Neural cell (in vitro differentiated cells): ENCODE measurements at regions not wholly inside any gene's neighbourhood (a gene's known extent, or its start where the extent isn't known, plus 50 kb on each side); places are given as distances from the start of the nearest gene placed in this dataset.
"Not testable (repeated sequence)": the region's sequence is repeated elsewhere in the genome, so short reads cannot be mapped to it uniquely, and the experiment has no call there.

Experiments
- H2AFZ ChIP-seq: fragments of 200-600, 300-800 bp; sonication (generic), shearing (Covaris generic); 2 replicates; pipeline ENCODE4 v1.6.0; 2014; ENCODE audit warnings: low read depth, mild to moderate bottlenecking, antibody characterized with exemption, low read length, moderate library complexity
- H3F3A ChIP-seq: fragments of 200-600 bp; shearing (Covaris generic); 2 replicates; pipeline ENCODE4 v1.6.1; 2016; ENCODE audit warnings: mild to moderate bottlenecking, moderate library complexity, mixed read lengths, antibody characterized with exemption, low read length; ENCODE audit not compliant: insufficient read depth, poor library complexity, severe bottlenecking
- H3K27ac ChIP-seq: fragments of 200-600, 300-800 bp; sonication (generic), shearing (Covaris generic); 2 replicates; pipeline ENCODE4 v1.5.1; 2014; ENCODE audit warnings: mild to moderate bottlenecking, low read length, moderate library complexity
- H3K27me3 ChIP-seq: fragments of 300-800, 200-600 bp; sonication (generic), shearing (Covaris generic); 2 replicates; pipeline ENCODE4 v1.6.0; 2014; ENCODE audit warnings: mild to moderate bottlenecking, low read depth, low read length, moderate library complexity; ENCODE audit not compliant: insufficient read depth
- H3K36me3 ChIP-seq: fragments of 300-800, 200-600 bp; sonication (generic), shearing (Covaris generic); 2 replicates; pipeline ENCODE4 v1.5.1; 2014; ENCODE audit warnings: mild to moderate bottlenecking, antibody characterized with exemption, low read length, moderate library complexity; ENCODE audit not compliant: insufficient read depth
- H3K4me2 ChIP-seq: fragments of 300-800, 200-600 bp; sonication (generic), shearing (Covaris generic); 2 replicates; pipeline ENCODE4 v1.6.0; 2014; ENCODE audit warnings: mild to moderate bottlenecking, low read length
- H3K4me3 ChIP-seq: fragments of 300-800, 200-600 bp; sonication (generic), shearing (Covaris generic); 2 replicates; pipeline ENCODE4 v1.5.1; 2014; ENCODE audit warnings: mild to moderate bottlenecking, low read length, moderate library complexity
- H3K79me2 ChIP-seq: fragments of 200-600 bp; shearing (Covaris generic); replicated peaks from 2 replicates; pipeline ENCODE4 v1.6.0; 2014; ENCODE audit warnings: mild to moderate bottlenecking, low read length, moderate library complexity; ENCODE audit not compliant: insufficient read depth
- H3K9ac ChIP-seq: fragments of 300-800, 200-600 bp; sonication (generic), shearing (Covaris generic); 2 replicates; pipeline ENCODE4 v1.6.1; 2016; ENCODE audit warnings: mild to moderate bottlenecking, low read length, mixed read lengths
- H3K9me2 ChIP-seq: fragments of 200-600 bp; shearing (Covaris generic); 2 replicates; pipeline ENCODE4 v1.6.1; 2016; ENCODE audit warnings: mild to moderate bottlenecking, low read length, mixed read lengths; ENCODE audit not compliant: insufficient read depth
- H3K9me3 ChIP-seq: fragments of 200-600, 300-800 bp; sonication (generic), shearing (Covaris generic); 2 replicates; pipeline ENCODE4 v1.6.1; 2016; ENCODE audit warnings: mild to moderate bottlenecking, mixed run types, low read length, moderate library complexity, mixed read lengths
- H4K20me1 ChIP-seq: fragments of 200-600 bp; shearing (Covaris generic); 2 replicates; pipeline ENCODE4 v1.6.1; 2016; ENCODE audit warnings: mild to moderate bottlenecking, mixed run types; ENCODE audit not compliant: insufficient read depth

DNA sequence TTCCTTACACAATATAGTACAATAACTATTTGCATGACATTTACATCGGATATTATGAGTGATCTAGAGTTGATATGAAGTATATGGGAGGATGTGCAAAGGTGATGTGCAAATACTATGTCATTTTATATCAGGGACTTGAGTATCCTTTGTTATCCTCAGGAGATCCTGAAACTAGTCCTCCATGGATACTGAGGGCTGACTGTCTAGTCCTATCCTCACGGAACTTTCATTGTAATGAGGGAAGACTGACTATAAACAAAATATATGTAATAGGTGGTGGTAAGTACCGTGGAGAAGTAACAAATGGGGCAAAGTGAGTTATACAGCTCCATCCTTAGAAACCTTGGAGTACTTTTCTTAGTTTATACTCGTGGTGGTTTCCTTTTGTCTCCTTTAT lies 1373.1 kb downstream of the CDH12 start:
- not testable (repeated sequence) for H3K27me3 ChIP-seq, H3K36me3 ChIP-seq, H3F3A ChIP-seq, H3K9me2 ChIP-seq, H3K79me2 ChIP-seq, H3K4me2 ChIP-seq, H2AFZ ChIP-seq, H4K20me1 ChIP-seq, H3K27ac ChIP-seq, H3K4me3 ChIP-seq, H3K9ac ChIP-seq, H3K9me3 ChIP-seq

DNA sequence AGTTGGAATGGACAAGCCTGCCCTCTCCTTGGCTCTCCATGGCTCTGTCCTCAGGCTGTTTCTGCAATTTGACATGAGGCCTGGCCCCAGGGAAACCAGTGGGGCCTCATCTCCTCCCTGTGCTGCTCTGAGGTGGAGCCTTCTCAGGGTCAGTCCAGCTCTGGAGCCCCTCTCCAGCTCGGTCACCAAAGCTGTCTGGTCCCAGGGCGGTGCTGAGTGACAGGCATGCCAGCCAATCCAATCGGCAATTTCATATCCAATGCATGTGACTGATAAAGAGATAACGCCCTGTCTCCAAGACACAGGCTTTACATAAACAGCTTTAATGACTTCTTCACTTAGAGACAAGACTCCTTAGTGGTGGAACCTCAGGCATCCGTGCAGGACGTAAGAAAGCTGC lies 1379.2 kb downstream of the CDH12 start:
- not testable (repeated sequence) for H3K9me3 ChIP-seq, H3K9me2 ChIP-seq, H3K36me3 ChIP-seq, H3K4me2 ChIP-seq, H4K20me1 ChIP-seq, H3K27ac ChIP-seq, H3F3A ChIP-seq, H3K27me3 ChIP-seq, H3K4me3 ChIP-seq, H3K9ac ChIP-seq, H2AFZ ChIP-seq, H3K79me2 ChIP-seq

DNA sequence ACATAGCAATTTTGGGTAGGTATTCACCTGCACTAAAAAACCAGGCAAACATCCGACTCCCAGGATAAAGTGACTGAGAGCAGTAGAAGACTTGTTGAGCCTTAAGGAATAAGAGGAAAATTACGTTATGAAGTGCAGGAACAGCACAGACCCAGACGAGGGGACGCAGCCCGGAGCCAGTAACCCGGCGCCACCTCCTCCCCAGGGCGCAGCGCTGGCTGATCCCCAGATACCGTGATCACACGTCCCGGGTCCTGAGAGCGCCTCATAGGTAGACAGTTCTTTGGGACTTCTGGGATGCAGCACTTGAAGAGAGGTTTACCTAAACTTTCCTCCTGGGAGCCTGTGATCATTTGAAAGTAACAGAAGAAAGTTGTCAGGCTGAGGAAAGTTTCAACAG lies 1379.7 kb downstream of the CDH12 start:
- H3K36me3 ChIP-seq, H3K4me3 ChIP-seq, H3F3A ChIP-seq, H3K27ac ChIP-seq, H3K4me2 ChIP-seq, H3K9ac ChIP-seq, H2AFZ ChIP-seq, H4K20me1 ChIP-seq, H3K9me2 ChIP-seq, H3K9me3 ChIP-seq, H3K27me3 ChIP-seq, H3K79me2 ChIP-seq: not testable (repeated sequence)

DNA sequence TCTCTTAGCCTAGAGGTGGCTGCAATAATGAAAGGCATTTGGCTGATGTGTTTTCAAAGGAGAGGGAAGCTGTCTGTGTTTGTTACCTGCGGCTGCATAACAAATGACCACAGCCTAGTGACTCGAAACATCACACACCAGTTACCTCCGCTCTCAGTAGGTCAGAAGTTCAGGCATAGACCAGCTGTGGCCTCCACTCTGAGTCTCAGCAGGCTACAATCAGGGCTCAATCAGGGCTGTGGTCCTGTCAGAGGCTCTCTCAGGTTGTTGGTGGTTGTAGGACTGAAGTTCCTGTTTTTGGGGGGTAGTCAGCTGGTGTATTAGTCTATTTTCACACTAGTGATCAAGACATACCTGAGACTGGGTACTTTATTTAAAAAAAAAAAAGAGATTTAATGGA lies 1381.5 kb downstream of the CDH12 start:
- H3K9me3 ChIP-seq, H3K79me2 ChIP-seq, H3K4me2 ChIP-seq, H2AFZ ChIP-seq, H3K27me3 ChIP-seq, H3K36me3 ChIP-seq, H3F3A ChIP-seq, H3K9me2 ChIP-seq, H3K4me3 ChIP-seq, H4K20me1 ChIP-seq, H3K9ac ChIP-seq, H3K27ac ChIP-seq: not testable (repeated sequence)

DNA sequence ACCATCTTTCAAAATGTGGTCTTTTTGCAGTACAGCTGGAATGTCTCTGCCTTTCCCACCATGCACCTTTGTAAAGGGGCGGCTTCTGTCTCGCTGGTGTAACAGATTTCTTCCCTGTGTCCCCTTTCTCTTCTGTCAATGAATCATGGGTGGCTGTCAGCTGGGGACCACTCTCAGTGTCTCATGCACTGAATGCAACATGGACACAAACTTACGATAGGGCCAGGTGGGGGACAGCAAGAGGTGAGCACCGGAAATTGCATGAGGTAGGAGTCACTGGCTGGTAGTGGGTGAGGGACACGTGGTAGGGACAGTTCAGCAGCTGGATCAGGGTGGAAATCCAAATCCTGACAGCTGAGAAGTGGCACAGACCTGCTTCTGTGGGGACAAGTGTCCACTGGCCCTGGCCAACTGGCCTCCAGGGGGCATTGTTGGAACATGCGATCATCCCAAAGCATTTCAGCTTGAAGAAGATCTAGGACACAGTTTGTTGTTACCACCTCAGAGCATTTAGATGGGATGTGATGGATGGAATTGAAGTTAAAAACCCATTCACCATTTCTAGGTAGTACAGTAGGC lies 1383.5 kb downstream of the CDH12 start:
- H3K79me2 ChIP-seq, H3F3A ChIP-seq, H3K9me2 ChIP-seq, H3K4me2 ChIP-seq, H4K20me1 ChIP-seq, H2AFZ ChIP-seq, H3K9ac ChIP-seq, H3K9me3 ChIP-seq, H3K4me3 ChIP-seq, H3K27ac ChIP-seq, H3K27me3 ChIP-seq, H3K36me3 ChIP-seq: not testable (repeated sequence)

DNA sequence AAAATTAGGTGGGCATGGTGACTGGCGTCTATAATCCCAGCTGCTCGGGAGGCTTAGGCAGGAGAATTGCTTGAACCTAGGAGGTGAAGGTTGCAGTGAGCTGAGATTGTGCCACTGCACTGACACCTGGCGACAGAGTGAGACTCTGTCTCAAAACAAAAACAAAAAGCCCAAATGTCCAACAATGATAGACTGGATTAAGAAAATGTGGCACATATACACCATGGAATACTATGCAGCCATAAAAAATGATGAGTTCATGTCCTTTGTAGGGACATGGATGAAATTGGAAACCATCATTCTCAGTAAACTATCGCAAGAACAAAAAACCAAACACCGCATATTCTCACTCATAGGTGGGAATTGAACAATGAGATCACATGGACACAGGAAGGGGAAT lies 1385.6 kb downstream of the CDH12 start:
- not testable (repeated sequence) for H3K4me2 ChIP-seq, H3K79me2 ChIP-seq, H2AFZ ChIP-seq, H3K36me3 ChIP-seq, H3K9me3 ChIP-seq, H3K9me2 ChIP-seq, H3K27me3 ChIP-seq, H3K4me3 ChIP-seq, H3K27ac ChIP-seq, H4K20me1 ChIP-seq, H3F3A ChIP-seq, H3K9ac ChIP-seq

DNA sequence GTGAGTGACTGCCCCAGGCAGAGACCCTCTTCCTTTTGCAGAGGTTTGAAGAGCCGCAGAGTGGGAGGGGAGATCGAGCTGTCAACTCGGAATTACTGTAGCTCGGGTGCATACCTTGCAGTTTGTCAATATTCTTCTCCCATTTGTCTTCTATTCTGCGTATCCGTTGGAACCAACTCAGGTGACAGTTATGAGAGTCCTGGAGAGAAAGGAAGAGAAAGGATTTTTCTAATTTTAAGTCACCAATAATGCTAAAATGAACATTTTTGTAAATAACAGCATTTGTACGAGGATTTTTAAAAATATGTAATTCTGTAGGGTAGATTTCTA lies 1393.4 kb downstream of the CDH12 start:
- not testable (repeated sequence) for H3K79me2 ChIP-seq, H3K27me3 ChIP-seq, H4K20me1 ChIP-seq, H2AFZ ChIP-seq, H3K36me3 ChIP-seq, H3K4me2 ChIP-seq, H3K9me2 ChIP-seq, H3F3A ChIP-seq, H3K9me3 ChIP-seq
- Histone ChIP-seq H3K9ac (peak overlapping the region; percentile 60), H3K27ac (peak overlapping the region; percentile 37), H3K4me3 (peak overlapping the region; percentile 65)
